Astrocyte of the hippocampus (primary cell): ENCODE measurements at regions not wholly inside any gene's neighbourhood (a gene's known extent, or its start where the extent isn't known, plus 50 kb on each side); places are given as distances from the start of the nearest gene placed in this dataset.

Experiments used
- DNase-seq: peaks from one replicate; pipeline ENCODE4 v3.0.0; 2011; ENCODE audit warnings: low read depth, low spot score

GRCh38 chr13:33953203-33953602 lies 135.3 kb downstream of the RFC3 start:
- peak; percentile 68 for DNase-seq

DNA sequence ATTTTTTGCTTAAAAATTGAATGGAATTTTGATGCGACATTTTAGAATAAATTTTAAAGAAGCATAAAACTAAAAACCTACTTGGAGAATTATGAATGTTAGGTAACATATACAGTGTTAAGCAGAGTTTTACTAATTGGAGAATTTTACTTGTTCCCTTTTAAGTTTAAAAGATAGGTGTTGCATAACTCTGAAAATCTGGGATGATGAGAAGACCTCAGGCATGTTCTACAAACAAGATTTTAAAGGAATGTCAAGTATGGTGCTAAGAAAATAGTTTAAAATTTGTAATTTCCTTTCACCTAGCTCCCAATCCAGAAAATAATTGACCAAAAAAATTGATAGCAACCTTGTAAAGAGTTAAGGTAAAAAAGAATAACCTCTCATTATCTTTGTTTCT lies 135.8 kb downstream of the RFC3 start:
- peak; percentile 4 for DNase-seq

GRCh38 chr13:33956346-33956745 lies 138.4 kb downstream of the RFC3 start:
- no peak for DNase-seq

GRCh38 chr13:33957497-33957905 lies 139.6 kb downstream of the RFC3 start:
- DNase-seq = no peak

DNA sequence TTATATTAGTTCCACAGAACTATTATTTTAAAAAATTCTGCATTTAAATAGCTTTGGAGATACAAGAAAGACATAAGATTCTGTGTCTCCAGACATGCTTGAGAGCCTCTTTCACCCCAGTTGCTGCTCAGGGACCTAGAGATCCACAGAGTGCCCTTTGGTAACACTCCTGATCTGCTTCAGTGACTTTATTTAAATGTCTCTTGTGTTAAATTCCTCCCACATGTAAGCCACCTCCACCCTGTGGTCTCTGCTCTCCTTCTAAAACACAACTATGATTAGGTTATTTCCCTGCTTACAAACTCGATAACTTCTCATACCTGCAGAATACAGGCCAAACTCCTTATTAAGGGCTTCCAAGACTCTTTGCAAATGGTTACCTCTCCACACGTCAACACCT lies 141.0 kb downstream of the RFC3 start:
- DNase-seq = no peak

DNA sequence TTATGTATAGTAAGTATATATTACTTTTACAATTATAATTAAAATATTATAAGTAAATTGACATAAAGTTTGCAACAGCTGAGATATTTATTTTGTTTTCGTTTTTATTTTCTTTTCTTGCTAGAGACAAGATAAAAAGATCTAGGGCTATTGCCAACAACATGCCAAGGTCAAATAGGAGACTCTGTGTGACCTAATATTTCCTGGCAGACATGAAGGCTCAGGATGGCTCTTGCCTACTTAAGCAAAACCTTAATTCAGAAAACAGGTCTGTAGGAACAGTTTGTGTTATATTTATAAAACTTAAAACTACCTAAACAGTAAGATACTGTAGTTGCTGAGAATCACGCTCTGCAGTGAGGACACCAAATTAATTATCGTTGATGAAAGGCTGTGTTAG lies 145.2 kb downstream of the RFC3 start:
- no peak for DNase-seq

DNA sequence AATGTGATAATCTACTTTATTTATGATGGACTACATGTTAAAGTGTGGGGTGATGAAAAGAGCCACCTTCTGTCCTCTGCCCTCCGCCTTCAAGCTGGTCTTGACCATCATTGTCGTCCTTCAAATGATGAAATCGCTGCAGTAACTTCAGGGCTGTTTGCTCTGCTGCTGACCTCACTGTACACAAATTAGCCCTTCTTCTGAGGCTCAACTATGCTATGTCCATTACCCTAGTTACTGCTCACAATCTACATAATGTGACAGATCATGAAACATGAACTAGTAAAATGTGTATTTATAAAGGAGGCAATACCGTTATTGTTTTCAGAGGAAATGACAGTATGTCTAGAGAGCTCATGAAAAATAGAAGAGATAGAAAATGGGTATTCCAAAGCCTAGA lies 145.9 kb downstream of the RFC3 start:
- no peak for DNase-seq

GRCh38 chr13:33968520-33969507 lies 150.9 kb downstream of the RFC3 start:
- peak; percentile 5 for DNase-seq

- DNase-seq = no peak
Measured at GRCh38 chr13:33970746-33971561, 153.0 kb downstream of the RFC3 start.

GRCh38 chr13:33971562-33971819 lies 153.5 kb downstream of the RFC3 start:
- no peak for DNase-seq

GRCh38 chr13:33973194-33973593 lies 155.2 kb downstream of the RFC3 start:
- DNase-seq = no peak

DNA sequence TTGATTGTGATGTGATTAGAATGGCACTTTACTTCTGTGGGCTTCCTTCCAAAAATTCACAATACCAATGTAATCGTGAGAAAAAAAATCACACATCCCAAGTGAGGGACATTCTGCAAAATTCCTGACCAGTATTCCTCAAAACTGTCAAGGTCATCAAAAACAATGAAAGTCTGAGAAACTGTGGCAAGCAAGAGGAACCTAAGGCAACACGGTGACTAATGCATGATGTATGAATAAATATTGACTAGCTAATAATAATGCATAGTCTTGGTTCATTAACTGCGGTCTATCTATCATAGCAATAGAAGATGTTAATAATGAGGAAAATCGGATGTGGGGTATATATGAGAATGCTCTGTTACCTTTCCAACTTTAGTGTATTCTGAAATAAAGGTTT lies 159.0 kb downstream of the RFC3 start:
- DNase-seq = no peak

GRCh38 chr13:33978653-33979052 lies 160.7 kb downstream of the RFC3 start:
- DNase-seq = no peak

- DNase-seq = no peak
Measured at GRCh38 chr13:33992881-33993336, 175.0 kb downstream of the RFC3 start.

GRCh38 chr13:33994198-33994597 lies 176.2 kb downstream of the RFC3 start:
- DNase-seq = no peak

- no peak for DNase-seq
Measured at GRCh38 chr13:33994826-33995502, 177.0 kb downstream of the RFC3 start.

DNA sequence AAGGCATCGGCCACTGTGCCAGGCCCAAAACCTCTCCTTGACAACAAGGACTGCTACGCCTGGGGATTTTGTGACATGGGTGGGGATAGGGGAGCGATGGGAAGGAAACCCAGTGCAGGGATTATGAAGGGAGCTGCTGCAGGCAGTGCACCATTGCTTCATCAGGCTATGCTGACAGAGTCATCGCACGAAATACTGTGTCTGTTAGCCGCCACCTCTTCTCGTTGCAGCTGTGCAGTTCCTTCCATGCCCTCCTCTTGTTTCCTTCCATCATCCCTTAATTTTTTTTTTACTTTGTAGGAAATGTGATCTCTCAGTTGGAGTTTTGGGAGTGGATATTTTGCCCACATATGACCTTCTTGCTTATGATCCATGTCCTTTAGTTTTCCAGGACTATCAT lies 178.7 kb downstream of the RFC3 start:
- DNase-seq = no peak

DNA sequence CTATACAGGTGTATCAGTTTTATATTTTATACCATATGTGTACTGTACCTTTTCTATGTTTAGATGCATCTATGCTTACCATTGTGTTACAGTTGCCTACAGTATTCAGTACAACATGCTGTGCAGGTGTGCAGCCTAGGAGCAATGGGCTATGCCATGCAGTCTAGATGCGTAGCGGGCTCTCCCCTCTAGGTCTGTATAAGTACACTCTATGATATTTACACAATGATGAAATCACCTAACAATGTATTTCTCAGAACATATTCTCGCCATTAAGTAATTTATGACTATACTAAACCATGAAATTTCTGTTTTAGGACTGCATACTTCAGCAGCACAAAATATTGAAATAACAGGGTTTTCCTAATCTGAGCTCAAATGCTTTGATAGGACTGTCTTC lies 179.6 kb downstream of the RFC3 start:
- no peak for DNase-seq

DNA sequence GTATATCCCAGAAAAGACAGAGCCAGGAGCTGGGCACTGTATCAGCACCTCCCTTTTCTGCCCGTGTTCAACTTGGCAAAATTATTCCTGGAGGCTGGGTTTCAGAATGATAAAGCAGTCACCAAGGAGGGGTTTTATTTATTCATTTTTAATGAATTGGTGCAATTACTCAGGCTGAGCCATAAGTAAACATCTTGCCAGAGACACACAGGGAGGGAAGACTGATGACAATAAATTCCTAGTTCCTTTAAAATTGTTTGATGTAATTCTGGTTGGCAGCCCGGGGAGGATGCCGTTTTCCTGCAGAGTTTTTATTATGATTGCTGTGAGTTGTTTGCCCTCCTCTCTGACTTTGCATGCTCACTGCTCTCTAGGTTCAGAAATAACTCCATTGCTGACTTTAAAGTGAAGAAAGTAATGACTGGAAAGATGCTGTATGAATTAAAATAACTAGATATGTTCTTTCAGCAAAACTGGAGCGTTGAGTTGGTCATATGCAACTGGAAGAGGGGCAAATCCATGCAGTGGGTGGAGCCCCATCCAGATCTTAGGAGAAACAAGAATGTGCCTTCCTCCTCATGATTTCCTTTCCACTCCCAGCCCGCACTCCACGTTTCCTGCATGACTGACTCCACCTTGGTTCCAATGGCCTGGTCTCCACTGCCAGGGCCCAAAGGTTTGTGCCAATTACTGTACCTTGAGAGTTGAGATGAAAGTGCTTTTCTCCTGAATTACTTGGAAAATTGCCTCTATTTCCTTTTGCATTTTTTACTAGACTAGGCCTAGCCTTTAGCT lies 182.1 kb downstream of the RFC3 start:
- peak; percentile 9 for DNase-seq

DNA sequence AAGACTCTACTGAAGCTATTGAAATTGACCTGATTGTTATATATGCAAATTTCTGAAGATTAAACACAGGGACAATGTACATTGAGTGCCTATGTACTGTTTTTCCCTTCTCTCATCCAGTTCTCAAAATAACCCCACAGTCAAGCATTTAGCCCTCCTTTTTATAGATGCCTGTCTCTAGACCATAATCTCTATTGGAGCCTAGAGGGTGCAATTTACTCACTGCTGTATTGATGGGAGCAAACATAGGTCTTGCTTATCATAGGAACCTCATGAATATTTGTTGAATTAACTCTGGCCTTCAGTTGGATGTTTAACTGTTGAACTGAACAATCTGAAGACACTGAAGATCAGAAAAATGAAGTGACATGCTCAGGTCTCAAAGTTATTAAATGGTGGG lies 183.0 kb downstream of the RFC3 start:
- DNase-seq = no peak

DNA sequence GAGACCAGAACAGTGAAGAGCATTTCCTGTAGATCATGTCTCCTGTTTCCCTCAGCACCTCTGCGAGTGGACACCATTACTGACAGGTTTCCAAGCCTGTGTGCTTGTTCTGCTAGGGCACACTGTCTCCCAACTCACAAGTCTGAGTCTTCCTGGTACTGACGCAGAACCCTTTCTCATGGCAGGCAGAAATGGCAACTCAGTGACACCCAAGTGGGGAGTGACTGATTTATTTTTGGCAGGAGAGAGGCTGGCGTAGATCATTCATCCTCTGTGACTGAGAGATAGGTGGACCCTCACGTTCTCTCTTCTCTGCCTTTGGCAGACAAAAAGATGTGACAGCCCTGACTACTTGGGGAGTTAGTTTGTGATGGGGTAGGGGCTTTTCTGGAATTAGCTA lies 183.4 kb downstream of the RFC3 start:
- DNase-seq = no peak
